IMR-90 (cell line): ENCODE measurements at regions not wholly inside any gene's neighbourhood (a gene's known extent, or its start where the extent isn't known, plus 50 kb on each side); places are given as distances from the start of the nearest gene placed in this dataset.

ENCODE experiments used
- CEBPB ChIP-seq: IDR thresholded peaks from 2 replicates; pipeline ENCODE4 v1.6.1; 2012; ENCODE audit warnings: low read depth, low read length, improper control_type of control experiment
- CTCF ChIP-seq: conservative IDR thresholded peaks from 2 replicates; pipeline ENCODE4 v1.5.1; 2012; ENCODE audit warnings: mild to moderate bottlenecking, low read depth, low read length, improper control_type of control experiment

GRCh38 chr16:72277749-72278148 lies 105.8 kb upstream of the PMFBP1 start:
- TF ChIP-seq CEBPB (no peak), CTCF (no peak)
